Hepatocyte (in vitro differentiated cells): ENCODE measurements at regions not wholly inside any gene's neighbourhood (a gene's known extent, or its start where the extent isn't known, plus 50 kb on each side); places are given as distances from the start of the nearest gene placed in this dataset.
"Not testable (repeated sequence)": the region's sequence is repeated elsewhere in the genome, so short reads cannot be mapped to it uniquely, and the experiment has no call there.

Experiments used
- DNase-seq: peaks from one replicate; pipeline ENCODE4 v3.0.0-alpha.2; 2016; ENCODE audit warnings: low spot score
- H2AFZ ChIP-seq: fragments of 200-600 bp; sonication (generic); 2 replicates; pipeline ENCODE4 v1.6.0; 2016; ENCODE audit warnings: antibody characterized with exemption, mild to moderate bottlenecking
- H3K27ac ChIP-seq: fragments of 200-600 bp; sonication (generic); 2 replicates; pipeline ENCODE4 v1.5.1; 2016; ENCODE audit warnings: mild to moderate bottlenecking
- H3K27me3 ChIP-seq: fragments of 200-600 bp; sonication (generic); 2 replicates; pipeline ENCODE4 v1.6.1; 2016
- H3K36me3 ChIP-seq: fragments of 200-600 bp; sonication (generic); replicated peaks from 2 replicates; pipeline ENCODE4 v1.5.1; 2016; ENCODE audit warnings: low read depth; ENCODE audit not compliant: insufficient read depth
- H3K4me1 ChIP-seq: fragments of 200-600 bp; sonication (generic); 2 replicates; pipeline ENCODE4 v1.5.1; 2016; ENCODE audit warnings: mild to moderate bottlenecking, moderate library complexity; ENCODE audit not compliant: insufficient read depth
- H3K4me2 ChIP-seq: fragments of 200-600 bp; sonication (generic); 2 replicates; pipeline ENCODE4 v1.6.0; 2016
- H3K4me3 ChIP-seq: fragments of 200-600 bp; sonication (generic); 2 replicates; pipeline ENCODE4 v1.5.1; 2016; ENCODE audit warnings: mild to moderate bottlenecking
- H3K79me2 ChIP-seq: fragments of 200-600 bp; sonication (generic); 2 replicates; pipeline ENCODE4 v1.6.0; 2017; ENCODE audit warnings: mild to moderate bottlenecking
- H3K9me2 ChIP-seq: fragments of 200-600 bp; sonication (generic); replicated peaks from 2 replicates; pipeline ENCODE4 v1.6.0; 2017; ENCODE audit warnings: mild to moderate bottlenecking; ENCODE audit not compliant: insufficient read depth
- H3K9me3 ChIP-seq: fragments of 200-600 bp; sonication (generic); 2 replicates; pipeline ENCODE4 v1.5.1; 2016; ENCODE audit warnings: low read depth, mild to moderate bottlenecking
- H4K20me1 ChIP-seq: fragments of 200-600 bp; sonication (generic); 2 replicates; pipeline ENCODE4 v1.6.0; 2016; ENCODE audit warnings: mild to moderate bottlenecking; ENCODE audit not compliant: insufficient read depth, poor library complexity, severe bottlenecking
- CTCF ChIP-seq: fragments of 200-600 bp; sonication (generic); IDR thresholded peaks from 2 replicates; pipeline ENCODE4 v1.5.1; 2016; ENCODE audit warnings: antibody characterized with exemption, mild to moderate bottlenecking; ENCODE audit not compliant: poor library complexity
- EZH2 ChIP-seq: fragments of 200-600 bp; sonication (generic); IDR thresholded peaks from 2 replicates; pipeline ENCODE4 v1.6.1; 2016; ENCODE audit warnings: antibody characterized with exemption, mild to moderate bottlenecking, borderline replicate concordance
- EZH2phosphoT487 ChIP-seq: fragments of 200-600 bp; sonication (generic); IDR thresholded peaks from one replicate; pipeline ENCODE4 v1.6.1; 2018; ENCODE audit warnings: antibody characterized with exemption, mild to moderate bottlenecking, low read depth, moderate library complexity; ENCODE audit not compliant: unreplicated experiment, severe bottlenecking
- WGBS: methylation state at CpG from one replicate; pipeline ENCODE4 v1.1.6; 2016; ENCODE audit warnings: low lambda C conversion rate; ENCODE audit errors: missing lambda C conversion rate; 5-methylcytosine and 5-hydroxymethylcytosine counted together

DNA sequence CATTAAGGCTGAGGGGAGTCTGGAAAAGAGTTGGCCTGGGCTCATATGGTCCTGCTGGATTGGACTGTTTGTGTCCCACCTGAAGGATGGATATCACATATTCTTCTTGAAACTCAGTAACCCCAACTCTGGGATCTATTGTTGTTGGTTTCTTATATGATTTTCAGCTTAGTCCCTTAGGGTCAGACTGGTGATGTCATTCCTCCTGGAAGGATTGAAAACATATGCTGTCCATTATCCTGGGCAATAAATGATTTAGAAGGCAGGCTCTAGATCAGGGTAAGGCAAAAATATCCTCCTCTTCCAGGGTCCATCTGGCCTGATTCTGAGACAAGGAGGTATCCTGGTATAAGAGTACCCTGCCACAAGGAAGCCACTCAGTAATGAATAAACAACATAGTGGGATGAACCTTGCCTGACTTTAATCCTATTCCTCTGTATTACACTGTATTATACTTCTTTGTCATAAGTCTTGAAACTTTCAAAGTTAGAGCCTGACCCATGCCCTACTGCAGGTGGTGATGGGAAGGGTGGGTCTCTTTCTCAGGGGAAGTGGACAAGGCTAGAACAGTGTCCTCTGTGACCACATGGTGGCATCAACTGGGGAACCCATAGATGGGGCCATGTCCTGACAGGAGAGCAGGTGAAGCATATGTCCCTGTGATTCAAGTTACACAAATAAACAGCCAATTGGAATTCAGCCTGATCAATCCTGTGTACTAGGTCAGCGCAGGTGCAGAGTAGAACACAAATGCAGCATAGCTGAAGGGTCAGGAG is 454.4 kb upstream of the TRPC7 start:
- Histone ChIP-seq H3K36me3 (no peaks in the 10 kb centered on the region), H4K20me1 (no peaks in the 10 kb centered on the region), H3K27ac (no peak overlapping the region), H3K27me3 (no peaks in the 10 kb centered on the region), H3K79me2 (no peaks in the 10 kb centered on the region), H3K9me3 (no peaks in the 10 kb centered on the region), H3K4me1 (no peaks in the 10 kb centered on the region), H3K4me3 (no peak overlapping the region), H3K9me2 (no peaks in the 10 kb centered on the region), H3K4me2 (no peak overlapping the region), H2AFZ (no peak overlapping the region)
- TF ChIP-seq EZH2phosphoT487 = no peak
- no peak for TF ChIP-seq EZH2
- no peak for TF ChIP-seq CTCF
- 92% methylated on average over 1 of the region's 1 CpG for WGBS
- DNase-seq = no peak

DNA sequence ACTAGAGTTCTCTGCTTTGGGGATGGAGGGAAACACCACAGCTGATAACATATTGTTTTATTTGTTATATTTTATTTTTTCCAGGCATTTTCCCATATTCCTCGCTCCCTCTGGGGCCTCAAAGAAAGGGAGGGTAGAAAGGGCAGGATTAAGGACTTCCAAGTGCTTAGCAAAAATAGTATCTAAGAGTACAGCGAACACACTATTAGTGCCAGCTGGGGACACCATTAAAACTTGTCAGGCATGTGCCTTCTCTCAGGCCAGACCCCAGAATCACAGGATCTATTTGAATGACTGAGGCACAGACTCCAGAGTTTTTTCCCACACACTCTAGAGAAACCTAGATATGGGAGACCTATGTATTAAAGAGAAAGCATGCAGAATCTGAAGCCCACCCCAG is 451.0 kb upstream of the TRPC7 start:
- H3K4me3 ChIP-seq = no peak overlapping the region
- no peaks in the 10 kb centered on the region for H3K36me3 ChIP-seq
- DNase-seq = no peak
- no peaks in the 10 kb centered on the region for H3K4me1 ChIP-seq
- H3K9me2 ChIP-seq = no peaks in the 10 kb centered on the region
- WGBS = 90% methylated on average over 2 of the region's 2 CpGs
- H2AFZ ChIP-seq = no peak overlapping the region
- TF ChIP-seq CTCF (no peak), EZH2 (no peak), EZH2phosphoT487 (no peak)
- no peaks in the 10 kb centered on the region for H3K79me2 ChIP-seq
- no peaks in the 10 kb centered on the region for H4K20me1 ChIP-seq
- H3K9me3 ChIP-seq = no peaks in the 10 kb centered on the region
- H3K27ac ChIP-seq = no peak overlapping the region
- H3K27me3 ChIP-seq = no peaks in the 10 kb centered on the region
- H3K4me2 ChIP-seq = no peak overlapping the region

GRCh38 chr5:136814619-136815378 is 449.5 kb upstream of the TRPC7 start:
- no peaks in the 10 kb centered on the region for H3K79me2 ChIP-seq
- no peak overlapping the region for H2AFZ ChIP-seq
- no peaks in the 10 kb centered on the region for H3K9me2 ChIP-seq
- TF ChIP-seq EZH2 (no peak), EZH2phosphoT487 (no peak)
- H3K4me3 ChIP-seq = no peak overlapping the region
- no peaks in the 10 kb centered on the region for H4K20me1 ChIP-seq
- no peaks in the 10 kb centered on the region for H3K9me3 ChIP-seq
- DNase-seq = no peak
- no peaks in the 10 kb centered on the region for H3K4me1 ChIP-seq
- no peak overlapping the region for H3K27ac ChIP-seq
- no peak overlapping the region for H3K4me2 ChIP-seq
- 82% methylated on average over 11 of the region's 11 CpGs for WGBS
- H3K36me3 ChIP-seq = no peaks in the 10 kb centered on the region
- no peaks in the 10 kb centered on the region for H3K27me3 ChIP-seq

DNA sequence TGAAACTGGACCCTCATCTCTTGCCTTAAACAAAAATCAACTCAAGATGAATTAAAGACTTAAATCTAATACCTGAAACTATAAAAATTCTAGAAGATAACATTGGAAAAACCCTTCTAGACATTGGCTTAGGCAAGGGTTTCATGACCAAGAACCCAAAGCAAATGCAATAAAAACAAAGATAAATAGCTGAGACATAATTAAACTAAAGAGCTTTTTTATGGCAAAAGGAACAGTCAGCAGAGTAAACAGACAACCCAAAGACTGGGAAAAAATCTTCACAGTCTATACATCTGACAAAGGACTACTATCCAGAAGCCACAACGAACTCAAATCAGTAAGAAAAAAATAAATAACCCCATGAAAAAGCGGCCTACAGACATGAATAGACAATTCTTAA is 446.9 kb upstream of the TRPC7 start:
- H3K9me3 ChIP-seq, H3K79me2 ChIP-seq, H3K36me3 ChIP-seq, H3K27me3 ChIP-seq, H3K27ac ChIP-seq, H2AFZ ChIP-seq, H4K20me1 ChIP-seq, H3K4me2 ChIP-seq, H3K4me1 ChIP-seq, H3K4me3 ChIP-seq, DNase-seq, H3K9me2 ChIP-seq: not testable (repeated sequence)
- WGBS = 54% methylated on average over 2 of the region's 2 CpGs
